Dedifferentiated amniotic fluid mesenchymal stem cell (primary cell): ENCODE measurements at regions not wholly inside any gene's neighbourhood (a gene's known extent, or its start where the extent isn't known, plus 50 kb on each side); places are given as distances from the start of the nearest gene placed in this dataset.

Experiments
- DNase-seq: peaks from one replicate; pipeline ENCODE4 v3.0.0-alpha.2; 2016; ENCODE audit errors: extremely low spot score

DNA sequence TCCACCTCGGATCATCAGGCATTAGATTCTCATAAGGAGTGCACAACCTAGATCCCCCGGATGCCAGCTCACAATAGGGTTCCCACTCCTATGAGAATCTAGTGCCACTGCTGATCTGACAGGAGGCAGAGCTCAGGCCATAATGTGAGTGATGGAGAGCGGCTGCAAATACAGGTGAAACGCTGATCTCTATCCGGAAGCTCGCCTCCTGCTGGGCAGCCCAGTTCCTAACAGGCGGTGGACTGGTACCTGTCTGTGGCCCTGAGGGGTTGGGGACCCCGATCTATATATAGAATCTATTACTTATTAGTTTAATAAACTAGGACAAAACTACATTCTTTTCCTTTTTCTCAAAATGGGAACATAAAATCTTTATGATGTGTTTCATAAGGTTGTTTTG lies 741.9 kb downstream of the RFPL4B start:
- no peak for DNase-seq

DNA sequence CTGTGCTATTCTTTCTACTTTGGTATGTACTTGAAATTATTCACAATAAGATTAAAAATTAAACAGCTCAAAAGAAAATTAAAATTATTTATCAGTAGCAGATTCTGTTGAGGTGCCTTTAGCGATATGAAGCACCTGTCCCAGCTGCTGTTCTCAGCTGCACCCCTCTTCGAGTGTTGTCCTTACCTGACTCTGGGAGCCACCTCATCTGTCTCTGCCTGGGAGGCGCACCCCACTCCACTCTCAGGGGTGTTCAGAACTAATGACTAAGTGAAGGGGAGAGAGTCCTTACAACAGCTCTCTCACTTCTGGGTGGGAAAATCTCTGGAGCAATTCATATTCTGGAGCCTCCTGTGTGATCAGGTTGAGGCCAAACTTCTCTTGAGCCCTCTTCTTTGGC lies 745.7 kb downstream of the RFPL4B start:
- no peak for DNase-seq

DNA sequence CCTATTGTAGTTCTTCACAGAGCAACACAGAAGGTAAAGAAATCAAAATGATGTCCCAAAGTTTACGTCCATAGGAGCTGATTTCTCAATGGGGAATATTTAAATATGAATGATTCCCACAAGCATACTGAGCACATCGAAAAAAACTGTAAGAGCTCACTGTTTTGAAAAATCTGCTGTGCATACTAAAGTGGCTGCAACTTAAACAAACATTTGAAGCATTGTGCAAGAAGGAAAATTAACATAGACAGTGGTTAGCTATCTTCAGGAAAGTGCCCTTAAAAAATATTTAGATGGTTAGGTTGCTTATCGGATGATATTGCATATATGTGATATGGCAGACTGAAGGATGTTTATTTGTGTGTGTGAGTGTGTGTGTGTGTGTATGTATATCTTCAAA lies 747.6 kb downstream of the RFPL4B start:
- DNase-seq = peak; percentile 64

DNA sequence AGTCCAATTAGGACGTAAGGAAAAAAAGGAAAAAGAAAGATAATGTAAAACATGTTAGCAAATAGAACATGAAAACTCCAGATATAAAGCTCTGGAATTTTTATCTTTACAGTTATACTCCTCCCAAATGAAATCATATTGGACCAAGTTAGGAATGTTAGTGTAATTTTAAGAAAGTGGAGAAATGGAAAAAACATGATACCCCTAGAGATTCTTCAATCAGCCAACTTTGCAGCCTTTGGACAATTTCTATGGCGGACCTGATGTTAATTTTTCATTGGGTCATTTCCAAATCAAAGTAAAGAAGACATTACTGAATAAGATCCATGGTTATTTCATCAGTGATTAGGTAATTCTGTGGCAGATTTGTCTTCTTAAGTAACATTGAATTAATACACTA lies 748.7 kb downstream of the RFPL4B start:
- no peak for DNase-seq

DNA sequence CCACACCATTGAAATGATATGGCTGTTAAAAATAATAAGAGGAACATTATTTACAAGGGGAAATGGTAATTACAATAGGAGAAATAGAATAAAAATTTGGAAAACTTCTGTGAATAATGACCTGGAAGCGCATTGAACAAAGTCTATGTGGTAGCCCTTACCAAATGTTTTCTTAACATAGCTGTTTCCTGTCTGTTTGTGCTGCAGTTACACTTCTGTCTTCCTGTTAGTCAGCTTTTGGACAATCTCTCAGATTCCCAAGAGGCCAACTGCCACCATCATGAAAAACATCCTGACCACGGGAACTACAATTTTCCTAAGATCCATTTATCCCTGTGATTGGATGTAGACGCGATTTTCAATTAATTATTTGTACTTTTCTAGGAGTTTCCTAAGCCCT lies 754.4 kb upstream of the MARCKS start:
- DNase-seq = no peak

DNA sequence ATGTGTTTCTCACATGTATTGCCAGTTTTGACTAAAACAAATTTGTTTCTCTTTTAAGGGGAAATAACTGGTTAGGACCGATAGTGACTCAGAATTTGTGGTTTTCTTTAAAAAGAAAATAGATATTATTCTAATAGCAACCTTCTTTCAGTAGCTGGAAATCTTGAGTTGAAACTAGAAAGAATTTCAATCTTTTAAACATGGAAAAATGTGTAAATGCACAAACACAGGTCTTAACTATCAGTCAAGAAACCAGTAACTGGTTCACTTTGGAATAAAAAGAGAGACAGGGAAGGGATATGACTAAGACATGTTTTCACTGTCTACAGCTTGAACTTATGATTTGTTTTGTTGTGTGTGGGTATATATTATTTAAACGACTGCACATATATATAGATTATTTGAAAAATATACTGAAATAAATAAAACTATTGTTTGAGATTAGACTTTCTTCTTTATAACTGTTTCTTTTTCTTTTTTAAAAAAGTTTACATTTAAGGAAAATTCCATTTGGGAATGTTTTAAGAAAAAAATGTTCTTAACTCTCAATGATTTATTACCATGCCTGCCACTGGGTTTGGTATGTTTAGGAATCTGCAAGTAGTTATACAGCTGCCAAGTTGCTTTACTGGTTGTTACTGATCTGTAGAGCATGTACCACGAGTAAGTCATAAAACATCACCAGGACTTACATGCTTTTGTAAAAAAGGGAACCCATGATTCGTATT lies 753.3 kb upstream of the MARCKS start:
- peak; percentile 58 for DNase-seq

DNA sequence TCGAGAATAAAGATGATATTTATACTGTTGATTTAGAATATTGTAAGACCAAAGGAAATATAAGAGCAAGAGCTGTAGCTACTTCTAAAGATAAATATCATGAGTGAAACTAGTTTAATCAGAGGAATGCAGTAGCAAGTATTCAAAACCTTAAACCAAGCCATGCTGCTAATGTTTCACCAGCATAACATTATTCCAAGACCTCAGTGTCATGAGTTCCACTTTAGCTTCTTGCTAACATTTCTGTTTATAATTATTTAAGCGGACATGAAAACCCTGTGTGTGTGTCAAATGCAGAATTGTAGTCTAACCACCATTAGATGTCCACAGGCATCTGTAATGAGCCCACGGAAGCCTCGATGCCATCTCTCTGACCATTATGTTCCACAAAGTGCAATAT lies 752.6 kb upstream of the MARCKS start:
- no peak for DNase-seq

DNA sequence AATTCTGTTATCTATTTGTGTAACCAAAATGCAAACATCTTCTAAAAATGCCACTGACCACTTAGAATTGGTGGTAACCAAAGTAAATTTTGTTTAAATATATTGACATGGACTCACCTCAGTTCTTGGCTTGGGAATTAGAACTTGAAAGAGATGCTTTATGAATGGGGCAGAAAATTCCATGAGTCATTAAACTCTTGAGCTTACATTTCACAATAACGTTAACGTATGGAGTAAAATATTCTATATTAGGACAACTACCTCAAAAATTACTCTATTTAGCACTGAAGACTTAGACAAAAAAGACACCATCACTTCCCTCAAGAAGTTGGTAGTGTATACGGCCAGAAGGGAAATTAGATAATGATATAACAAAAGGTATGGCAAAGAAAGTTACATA lies 752.2 kb upstream of the MARCKS start:
- DNase-seq = no peak

DNA sequence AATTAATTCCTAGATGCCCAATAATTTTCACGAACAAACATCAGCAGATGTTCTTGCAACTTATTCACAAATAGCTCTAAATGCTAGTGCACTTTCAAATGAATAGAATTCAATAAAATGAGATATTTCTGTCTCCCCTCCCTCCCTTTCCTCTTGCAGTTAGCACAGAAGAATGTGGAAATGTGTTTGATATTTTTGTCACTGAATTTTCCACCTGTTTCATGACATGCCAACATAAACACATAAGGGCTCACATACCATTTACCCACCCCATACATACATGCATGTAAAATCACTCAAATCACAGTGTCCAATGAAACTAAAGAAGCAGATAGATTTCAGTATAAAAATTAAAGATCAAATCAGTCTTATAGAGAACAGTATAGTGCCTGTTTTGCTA lies 746.9 kb upstream of the MARCKS start:
- DNase-seq = no peak

DNA sequence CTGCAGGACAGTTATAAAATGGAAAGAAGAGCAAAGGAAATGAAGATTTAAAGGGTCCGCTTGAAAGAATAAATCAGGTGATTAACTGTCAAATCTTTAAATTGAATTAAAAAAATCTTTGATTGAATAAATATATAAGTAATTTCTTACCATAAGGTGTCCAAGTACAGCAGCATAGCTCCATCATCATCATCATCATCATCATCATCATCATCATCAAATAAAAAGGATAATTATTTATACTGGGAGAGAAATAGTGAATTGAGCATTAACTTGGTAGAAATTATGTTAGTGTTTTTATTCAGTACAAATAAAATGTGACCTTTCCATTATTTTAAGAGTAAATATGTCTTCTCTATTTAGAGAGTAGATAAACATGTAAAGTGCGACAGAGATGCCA lies 745.6 kb upstream of the MARCKS start:
- DNase-seq = no peak

DNA sequence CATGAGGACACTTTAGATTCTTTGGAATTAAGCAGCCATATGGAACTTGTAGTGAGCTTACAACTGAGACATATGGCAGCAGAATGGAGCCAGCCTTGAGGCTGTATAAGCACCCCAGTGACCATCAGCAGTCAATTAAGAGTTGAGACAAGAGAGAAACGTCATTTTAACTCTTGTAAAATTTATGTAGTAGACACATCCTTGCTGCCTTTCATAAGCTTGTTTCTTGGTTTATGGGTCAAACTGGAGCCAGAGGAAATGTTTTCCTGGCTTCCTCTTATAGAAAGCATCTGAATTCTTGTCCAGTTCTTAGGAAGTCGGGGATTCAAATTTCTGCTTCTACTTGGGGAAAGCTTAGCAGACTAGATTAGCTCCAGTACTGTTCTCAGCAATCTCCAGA lies 745.1 kb upstream of the MARCKS start:
- no peak for DNase-seq

DNA sequence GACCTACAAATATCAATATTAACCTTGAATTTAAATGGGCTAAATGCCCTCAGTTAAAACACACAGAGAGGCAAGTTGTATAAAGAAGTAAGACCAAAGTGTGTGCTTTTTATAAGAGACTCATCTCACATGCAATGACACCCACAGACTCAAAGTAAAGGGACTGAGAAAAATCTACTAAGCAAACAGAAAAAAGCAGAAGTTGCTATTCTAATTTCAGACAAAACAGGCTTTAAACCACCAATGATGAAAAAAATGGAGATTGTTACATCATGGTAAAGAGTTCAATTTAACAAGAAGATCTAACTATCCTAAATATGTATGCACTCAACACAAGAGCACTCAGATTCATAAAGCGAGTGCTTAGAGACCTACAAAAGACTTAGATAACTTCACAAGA lies 741.9 kb upstream of the MARCKS start:
- DNase-seq = no peak

DNA sequence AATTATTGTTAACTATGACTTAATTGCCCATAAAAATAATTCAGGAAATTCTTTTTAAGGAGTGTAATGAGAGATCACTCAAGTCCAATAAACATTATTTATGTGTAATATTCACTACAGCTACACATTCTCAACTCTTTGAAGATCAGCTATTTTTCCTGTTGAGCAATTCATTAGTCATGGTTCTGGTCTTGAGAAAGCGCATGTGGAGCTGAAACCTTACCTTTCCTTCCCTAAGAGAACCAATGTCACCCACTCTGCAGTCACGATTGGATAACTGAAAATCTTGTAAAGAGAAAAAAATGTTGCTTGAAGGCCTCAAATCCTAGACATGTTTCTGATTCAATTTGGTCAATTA lies 736.9 kb upstream of the MARCKS start:
- DNase-seq = peak; percentile 80

DNA sequence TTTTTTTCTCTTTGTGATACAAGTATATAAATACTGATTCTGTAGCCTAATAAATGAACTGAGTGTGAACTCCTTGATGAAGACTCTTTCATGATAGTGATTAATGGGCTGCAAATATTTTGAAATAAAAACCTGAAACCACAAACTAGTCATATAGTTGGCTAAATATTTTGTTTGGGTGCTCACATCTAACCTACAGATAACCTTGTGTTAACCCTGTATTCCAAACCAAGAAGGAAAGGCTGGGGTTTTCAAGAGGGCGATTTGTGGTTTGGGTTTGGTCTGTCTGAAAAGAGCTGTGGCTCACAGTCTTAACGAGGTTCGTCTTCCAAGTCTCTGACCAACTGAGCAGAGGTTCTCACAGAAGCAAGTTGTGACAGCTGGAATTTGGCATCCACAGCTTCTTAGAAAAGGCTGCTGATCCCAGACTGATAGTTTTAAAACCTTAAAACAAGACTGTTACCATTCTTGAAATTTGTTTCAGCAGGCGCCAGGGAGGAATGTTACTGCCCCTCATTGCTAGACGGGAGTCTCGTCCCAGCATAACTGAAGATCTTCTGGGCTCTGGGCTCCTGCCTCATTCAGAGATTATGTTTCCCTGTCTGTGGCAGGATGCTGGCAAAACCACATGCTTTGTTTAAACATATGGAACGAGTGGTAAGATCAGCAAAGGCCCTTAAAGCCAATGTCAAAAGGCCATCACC lies 736.4 kb upstream of the MARCKS start:
- DNase-seq = peak; percentile 86

DNA sequence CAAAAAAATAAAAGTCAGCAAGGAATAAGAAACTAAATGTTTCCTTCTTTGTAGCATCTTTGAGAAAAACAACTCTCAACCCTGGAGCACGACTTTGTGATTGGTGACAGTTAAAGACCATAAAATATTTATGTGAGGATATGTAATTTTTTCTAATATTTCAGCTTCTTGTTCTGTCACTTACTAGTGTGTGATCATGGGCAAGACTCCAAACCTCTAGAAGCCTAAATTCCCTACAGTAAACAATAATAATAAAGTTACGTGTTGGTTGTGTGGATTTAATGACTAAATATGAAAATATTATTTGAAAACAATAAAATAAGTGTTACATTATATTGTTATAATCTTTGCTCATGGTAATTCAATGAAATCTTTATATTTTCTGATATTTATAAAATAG lies 735.6 kb upstream of the MARCKS start:
- DNase-seq = no peak

DNA sequence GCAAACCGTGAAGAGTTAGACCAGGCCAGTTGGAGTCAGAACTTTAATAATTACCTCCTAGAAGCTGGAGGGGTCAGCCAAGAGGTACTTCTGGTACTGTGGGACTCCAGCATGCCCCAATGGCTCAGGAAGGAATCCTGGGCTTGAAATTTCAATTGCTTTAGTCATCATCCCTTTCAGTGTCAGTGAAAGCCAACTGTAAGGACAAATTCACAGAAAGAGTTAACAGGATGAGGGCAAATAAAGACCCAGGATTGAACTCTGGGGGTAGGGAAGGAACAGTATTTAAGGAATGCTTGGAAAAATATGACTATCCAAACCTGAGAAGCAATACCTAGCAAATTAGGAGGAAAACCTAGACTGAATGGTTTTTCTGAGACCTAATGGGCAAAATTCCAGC lies 735.1 kb upstream of the MARCKS start:
- peak; percentile 53 for DNase-seq

DNA sequence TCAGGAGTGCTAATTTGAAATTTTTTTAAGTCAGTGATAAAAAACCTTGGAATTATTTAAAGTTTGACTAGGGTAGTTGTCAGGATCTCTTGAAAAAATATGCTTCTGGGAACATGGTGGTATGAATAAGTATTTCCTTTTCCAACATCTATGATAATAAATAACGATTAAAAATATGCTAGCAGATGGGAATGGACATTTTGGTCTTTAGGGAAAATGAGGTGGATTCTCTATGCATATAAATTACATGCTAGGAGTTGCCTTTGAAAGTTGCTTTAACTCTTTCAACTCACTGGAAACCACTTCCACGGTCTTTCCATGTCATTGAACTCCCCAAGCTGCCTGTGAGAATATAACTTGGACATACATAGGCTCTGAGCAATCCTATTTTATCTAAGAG lies 731.5 kb upstream of the MARCKS start:
- no peak for DNase-seq

DNA sequence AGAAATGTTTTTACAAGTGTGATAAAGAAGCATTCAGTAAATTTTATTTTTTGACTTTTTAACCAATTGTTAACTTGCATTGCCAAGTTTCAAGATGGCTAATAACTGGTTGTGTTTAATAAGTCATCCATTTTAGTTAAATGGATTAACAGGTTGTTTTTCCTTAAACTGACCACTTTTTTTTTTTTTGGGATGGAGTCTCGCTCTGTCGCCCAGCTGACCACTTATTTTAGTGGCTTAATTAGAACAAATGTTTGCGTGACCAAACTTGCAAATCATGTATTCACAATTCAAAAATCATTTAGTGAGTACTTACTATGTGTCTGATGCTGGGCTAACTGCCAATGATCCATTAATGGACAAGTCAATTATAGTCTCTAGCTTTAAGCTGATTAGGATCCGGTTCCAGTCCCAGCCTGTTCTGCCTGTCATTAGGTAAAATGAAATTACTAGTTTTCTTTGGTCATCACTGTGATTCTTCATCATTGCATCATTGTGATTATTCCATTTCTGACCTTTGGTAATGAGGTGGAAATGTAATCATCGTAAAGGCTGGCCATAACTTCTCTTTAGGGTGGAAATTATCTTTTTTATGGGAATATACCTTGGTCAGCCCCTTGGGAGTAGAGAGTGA lies 729.2 kb upstream of the MARCKS start:
- no peak for DNase-seq

DNA sequence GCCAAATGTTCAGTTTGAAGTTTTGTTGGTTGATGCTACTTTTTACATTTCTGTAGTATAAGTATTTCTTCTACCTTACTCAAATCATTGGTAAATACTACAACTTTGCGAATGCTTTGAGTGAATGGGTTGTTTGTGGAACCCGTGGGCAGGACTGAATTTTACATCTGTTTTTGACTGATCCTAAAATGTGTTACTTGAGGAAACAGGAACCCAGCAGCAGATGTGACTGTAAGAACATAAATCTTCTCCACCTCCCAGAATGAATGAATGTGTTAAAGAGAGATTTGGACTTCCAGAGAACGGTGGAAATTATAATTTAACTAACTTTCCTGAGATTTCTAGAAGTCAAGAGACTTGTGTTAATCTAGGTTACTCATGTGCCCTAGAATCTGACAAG lies 728.5 kb upstream of the MARCKS start:
- DNase-seq = no peak

DNA sequence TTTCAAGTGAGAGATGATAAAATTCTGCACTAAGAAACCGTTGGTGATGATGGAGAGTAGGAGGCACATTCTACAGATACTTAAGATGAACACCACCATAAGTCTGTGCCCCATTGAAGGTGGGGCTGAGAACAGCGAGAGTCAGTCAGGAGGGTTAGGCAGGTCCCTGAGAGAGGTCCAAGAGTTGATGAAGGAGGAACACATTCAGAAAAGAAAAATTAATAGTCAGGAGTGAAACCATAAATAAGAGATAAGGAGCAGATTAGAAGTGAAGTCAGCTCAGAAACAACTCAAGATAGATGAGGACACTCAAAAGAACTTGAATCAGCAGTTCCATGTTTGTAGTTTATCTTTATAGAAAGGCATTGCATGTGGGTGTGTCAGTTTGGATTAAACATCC lies 727.2 kb upstream of the MARCKS start:
- DNase-seq = no peak

DNA sequence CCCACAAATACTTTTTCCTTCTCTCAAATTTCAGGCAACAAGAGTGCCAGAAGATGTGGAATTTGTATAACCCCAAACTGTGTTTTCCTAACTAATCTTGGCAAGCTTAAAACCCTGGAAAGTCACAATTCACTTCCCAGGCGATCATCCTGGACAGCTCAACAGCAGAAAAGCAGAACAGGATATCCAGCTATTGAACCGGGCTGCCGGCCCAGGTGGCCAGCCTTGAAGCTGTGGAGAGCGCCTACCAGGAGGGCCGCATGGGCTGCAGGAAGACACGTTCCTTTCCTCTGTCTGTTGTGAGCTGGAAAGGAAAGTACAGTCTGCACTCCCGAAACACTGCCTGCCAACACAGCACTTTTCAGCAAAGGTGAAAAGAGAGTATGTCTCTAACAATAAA lies 719.7 kb upstream of the MARCKS start:
- peak; percentile 16 for DNase-seq

DNA sequence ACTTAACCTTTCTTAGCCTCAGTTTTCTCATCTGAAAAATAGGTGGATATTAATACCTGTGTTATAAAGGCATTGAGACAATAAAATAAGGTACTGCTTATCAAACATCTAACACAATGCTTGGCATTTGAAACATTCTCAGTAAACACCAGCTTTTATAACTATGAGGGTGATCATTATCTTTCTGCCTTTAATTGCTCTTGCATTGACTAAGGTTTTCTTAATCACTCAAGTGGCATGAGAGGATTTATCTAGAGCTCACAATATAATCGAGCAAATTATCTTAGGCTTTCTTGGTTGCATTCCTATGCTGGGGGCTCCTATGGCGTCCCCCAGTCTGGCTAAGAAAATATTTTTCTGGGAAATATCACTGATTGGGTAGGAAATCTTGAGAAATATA lies 716.4 kb upstream of the MARCKS start:
- no peak for DNase-seq

DNA sequence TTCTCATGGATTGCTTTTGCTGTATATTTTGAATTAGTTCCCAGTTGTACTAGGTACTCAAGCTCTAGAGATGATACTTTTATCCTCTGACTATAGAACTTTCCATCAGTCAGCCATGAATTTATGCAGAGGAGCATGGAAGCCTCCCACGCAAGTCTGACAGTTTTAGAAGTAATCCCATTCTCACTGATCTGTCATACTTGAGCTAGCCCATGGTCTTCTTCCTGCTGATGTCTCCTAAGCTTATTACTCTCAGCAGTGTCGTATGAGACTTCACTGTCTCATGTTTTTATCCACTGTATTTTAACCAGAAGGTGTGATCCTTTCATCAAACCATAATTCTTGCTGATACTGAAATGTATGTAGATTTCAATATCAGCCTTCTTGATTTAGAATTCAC lies 715.2 kb upstream of the MARCKS start:
- no peak for DNase-seq
